DMS 273 treated with DMSO at 0.1 percent for 48 hours (cell line): ENCODE measurements at regions not wholly inside any gene's neighbourhood (a gene's known extent, or its start where the extent isn't known, plus 50 kb on each side); places are given as distances from the start of the nearest gene placed in this dataset.

ENCODE experiments used
- DNase-seq: peaks from one replicate; lab custom pipeline; 2025; lab: John Stamatoyannopoulos, UW

DNA sequence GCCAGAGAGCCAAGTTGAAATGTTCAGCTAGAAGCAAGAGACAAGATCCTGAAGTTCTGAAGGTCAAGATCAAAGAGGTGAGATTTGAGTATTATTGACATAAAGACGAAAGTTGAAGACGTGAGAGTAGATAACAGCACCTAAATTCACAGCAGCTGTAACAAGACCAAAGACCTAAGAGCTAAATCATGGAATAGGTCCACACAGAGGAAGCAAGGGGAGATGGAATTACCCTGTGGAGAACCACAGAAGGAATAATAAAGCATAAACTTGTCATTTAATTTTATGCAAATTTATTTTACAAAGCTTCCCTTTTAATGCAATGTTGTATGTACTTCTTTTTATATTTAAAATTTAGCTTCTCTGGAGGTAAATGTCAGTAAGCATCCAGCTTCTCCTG is 523.7 kb downstream of the NR2F1-AS1 start:
- no peak for DNase-seq

DNA sequence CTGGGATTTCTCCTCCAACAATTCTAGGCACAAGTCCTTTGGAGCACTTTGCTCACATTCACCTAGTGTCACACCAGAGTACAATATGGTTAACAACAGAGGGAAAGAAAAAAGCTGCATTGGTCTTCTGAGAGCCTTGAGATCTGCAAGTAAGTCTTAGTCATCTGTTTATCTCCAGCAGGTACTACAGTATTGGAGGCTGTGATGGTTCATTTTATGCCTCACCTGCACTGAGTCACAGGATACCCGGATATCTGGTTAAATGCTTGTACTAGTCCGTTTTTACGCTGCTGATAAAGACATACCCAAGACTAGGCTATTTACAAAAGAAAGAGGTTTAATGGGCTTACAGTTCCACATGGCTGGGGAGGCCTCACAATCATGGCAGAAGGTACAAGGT is 525.0 kb downstream of the NR2F1-AS1 start:
- no peak for DNase-seq

DNA sequence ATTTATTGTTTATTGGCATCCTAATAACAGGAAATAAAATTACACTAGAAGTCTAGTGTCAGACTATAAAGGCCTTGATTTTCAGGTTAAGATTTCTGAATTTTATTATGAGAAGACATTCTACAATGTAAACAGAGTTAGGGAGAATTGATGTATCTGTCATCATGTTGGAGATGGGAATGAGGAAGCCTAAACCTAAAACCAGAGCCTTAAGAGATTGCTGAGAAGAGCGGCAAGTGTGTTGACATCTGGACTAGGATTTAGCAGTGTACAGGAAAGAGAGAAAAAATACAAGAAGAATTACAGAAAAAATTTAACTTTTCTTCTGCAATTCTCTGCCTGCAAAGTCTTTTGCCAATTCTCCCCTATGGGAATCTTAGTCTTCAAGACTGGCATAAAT is 525.5 kb downstream of the NR2F1-AS1 start:
- DNase-seq: no peak

DNA sequence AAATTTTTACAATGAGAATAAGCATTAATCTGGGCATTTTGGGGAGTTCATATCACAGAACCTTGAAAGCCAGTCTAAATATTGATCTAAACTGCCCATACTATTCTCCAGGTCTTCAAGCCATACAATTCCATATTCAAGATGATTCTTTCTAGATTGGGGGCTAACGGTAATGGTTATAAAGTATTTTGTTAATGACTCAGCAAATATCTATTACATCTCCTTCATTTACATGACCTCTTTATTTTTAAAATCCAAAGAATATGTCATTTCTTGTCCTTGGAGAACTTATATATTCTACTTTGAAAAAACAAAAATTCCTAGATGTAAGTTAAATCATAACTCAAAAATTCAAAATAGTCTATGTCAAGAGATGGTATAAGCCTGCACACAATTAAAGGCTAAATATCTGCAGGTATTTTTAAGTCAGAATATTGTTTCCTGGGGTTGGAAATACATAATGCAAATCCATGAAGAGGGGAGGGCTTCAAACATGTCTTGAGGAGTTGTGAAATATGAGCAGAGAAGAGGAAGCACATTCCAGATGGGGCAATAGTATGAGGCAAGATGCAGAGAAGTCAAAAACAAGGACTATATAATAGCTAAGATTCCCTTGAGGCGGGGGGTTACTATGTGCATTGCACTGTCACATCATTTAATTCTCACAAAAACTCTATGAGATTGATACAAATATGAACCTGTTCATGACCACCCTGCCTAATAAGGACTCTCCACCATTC is 526.4 kb downstream of the NR2F1-AS1 start:
- DNase-seq: no peak

DNA sequence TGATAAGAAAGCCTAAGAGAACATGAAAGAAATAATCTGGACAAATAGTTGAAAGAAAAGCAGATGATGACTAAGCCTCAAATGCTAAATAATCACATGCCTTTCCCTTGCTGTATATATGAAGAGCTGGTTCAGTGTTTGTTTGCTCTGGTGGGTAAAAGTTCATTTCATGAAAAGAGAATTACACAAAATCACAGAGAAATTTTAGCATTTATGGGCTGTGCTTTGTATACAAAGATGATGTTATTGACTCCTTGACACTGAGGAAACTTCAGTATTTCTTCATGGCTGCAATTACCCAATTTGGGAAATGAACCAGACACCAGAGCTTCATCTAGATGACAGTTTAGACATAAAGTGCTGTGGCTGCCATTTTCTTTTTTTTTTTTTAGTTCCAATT is 527.2 kb downstream of the NR2F1-AS1 start:
- DNase-seq: no peak

DNA sequence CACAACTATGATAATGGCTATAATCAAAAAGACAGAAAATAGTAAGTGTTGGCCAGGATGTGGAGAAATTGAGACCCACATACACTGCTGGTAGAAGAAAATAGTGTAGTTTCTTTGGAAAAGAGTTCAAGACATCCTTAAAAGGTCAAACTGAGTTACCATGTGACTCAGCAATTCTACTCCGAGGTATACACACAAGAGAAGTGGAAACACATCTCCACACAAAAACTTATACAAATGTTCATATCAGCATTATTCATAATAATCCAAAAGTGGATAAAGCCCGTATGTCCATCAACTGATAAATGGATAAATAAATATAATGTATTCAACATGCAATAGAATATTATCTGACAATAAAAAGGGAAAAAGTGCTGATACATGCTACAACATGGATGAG is 532.2 kb downstream of the NR2F1-AS1 start:
- no peak for DNase-seq

DNA sequence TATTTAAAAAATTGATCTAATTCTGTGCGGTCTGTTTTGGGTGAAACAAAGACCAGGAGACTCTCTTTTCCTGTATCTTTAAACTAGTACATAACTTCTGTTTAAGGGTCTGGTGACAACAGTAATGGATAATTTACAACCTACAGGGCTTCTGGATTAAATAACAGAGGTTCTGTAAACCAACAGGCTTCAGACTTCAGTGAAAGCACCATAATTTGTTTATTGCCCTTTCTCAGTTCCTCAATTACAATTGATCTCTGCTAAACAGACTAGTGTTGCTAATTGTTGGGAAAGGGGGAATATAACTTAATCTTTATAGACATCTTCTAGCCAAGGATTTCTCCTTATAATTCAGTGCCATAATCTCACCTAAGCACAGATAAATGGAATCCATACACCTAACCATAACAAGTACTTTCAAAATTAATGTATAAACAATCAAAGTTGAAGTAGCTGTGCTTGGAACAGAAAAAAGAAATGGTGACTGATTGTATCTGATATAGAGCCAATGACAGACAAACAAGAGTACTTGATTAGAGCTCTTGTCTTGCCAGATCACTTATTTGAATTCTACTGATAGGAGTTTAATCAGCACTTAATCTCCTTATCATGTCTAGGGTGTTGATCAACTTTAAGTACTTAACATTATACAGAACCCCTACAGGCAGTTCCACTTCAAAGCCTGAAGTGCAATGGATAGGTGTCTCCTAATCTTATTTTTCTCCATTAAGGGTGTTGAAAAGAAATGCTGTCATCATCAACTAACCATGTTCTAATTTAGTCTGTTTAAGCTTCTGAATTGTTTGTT is 536.0 kb downstream of the NR2F1-AS1 start:
- no peak for DNase-seq

DNA sequence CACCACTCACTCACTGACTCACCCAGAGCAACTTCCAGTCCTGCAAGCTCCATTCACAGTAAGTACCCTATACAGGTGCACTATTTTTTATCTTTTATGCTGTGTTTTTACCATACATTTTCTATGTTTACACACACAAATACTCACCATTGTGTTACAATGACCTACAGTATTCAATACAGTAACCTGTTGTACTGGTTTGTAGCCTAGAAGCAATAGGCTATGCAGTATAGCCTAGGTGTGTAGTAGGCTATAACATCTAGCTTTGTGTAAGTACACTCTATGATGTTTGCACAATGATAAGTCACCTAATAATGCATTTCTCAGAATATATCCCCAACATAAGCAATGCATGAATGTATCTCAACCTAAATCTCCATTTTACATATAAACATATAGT is 541.1 kb downstream of the NR2F1-AS1 start:
- DNase-seq: no peak

DNA sequence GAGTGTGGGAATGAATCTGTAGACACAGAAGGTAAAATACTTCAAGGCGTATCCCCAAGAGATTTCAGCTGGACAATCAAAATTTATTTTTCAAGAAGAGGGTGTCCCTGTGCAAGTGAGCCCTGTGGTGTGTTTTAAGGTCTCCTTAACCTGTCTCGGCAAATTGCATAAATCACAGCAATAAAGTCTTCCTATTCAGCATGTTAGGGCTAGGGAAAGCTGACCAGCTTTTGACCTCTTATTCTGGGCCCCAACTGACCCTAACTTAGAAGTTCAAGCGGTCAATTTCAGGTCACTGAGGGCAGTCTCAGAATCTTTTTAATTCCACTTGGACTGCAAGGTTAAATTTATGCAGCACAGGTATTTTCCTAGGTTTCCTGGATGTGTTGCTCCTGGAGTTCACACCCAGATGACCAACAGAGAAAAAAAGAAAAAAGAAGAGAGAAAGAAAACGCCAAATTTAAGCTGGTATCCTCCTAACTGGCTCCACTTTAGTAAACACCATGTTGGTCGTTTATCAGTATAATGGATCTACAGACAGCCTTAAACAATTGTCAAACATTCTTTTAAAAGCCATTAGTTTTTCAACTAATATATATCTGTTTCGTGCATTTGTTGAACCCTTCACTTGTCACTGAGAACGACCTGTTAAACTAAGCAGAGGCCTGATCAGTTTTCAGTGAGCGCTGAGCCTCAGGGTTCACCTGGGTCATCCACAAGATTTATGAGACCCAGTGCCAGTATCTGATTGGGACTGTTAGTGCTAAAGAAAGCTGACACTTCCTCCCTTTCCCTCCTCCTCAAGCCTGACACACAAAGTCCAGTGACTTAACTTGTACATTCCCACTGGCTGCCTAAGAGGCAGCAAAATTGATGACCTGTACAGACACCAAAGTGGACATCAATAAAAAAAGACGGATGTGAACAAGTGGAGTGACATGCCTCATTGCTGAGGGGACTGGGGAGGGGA is 546.1 kb downstream of the NR2F1-AS1 start:
- DNase-seq: no peak

DNA sequence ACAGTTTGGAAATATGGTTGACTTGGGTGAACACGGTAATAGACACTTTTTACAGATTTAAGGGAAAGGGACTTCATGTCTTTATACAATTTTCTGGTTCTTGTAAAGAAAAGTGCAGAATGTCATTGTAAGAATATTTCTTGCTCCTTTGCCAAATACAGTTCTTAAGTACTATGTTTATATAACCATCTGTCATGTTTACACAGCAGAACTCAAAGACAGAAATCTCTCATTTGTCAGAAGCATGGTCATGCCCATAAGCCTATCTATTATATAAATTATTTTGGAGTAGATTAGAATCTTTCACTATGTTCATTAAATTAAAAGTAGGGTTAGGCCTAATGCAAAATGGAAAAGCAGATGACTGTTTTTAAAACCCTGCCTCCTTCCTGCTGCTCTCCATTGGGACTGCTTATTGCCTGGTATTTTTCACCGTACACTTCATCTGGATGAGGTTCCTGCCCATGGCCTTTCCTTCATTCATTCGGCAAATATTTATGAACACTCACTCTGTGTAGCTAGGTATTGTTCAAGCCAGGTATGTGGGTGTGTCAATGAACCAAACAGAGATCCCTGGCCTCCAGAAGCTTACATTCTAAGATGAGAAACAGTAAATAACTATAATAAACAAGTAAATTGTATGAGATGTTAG is 558.1 kb downstream of the NR2F1-AS1 start:
- no peak for DNase-seq

DNA sequence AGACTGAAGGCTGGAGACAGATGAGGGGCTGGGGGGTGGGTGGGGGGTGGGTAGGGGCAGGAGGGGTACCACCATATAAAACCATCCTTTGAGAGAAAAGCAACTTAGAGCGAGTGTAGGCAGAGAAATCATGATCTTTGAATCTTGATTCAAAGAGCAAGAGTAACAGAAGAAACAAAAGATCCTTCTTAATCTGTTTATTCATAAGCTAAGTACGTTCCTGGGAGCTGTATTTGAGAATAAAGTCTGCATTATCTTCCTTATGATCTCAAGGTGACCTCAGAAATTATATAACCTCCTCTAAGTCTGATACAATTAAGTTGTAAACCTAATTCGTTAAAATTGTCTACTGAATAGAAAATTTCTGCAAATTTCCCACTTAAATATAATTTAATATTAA is 558.8 kb downstream of the NR2F1-AS1 start:
- DNase-seq: no peak

DNA sequence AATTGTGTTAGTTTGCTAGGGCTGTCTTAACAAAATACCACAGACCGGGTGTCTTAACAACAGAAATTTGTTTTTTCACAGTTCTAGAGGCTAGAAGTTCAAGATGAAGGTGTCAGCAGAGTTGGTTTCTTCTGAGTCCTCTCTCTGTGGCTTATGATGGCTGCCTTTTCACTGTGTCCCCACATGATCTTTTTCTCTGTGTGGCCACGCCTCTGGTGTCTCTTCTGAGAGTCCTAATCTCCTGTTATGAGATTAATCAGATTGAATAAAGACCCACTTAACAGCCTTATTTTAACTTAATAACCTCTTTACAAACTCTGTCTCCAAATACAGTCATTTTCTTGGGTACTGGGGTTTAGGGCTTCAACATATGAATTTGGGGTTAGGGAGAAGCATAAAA is 561.1 kb downstream of the NR2F1-AS1 start:
- no peak for DNase-seq

DNA sequence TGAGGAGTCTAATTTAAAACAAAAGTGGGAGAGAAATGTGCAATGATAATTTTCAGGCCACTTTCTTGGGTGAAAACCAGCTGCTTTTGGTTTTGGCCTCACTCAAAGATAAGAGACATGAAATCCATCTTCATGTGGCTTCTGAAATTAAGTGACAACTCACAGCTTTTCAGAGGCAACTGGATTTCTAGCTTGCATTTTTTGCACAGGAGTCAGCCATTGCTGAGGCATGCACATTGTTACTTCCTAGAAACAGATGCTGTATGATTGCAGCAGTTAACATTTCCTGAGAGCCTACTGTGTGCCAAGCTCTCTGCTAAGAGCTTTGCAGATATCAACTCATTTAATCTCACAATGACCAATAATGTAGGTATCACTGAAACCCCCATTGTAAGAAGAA is 562.6 kb downstream of the NR2F1-AS1 start:
- DNase-seq: no peak

DNA sequence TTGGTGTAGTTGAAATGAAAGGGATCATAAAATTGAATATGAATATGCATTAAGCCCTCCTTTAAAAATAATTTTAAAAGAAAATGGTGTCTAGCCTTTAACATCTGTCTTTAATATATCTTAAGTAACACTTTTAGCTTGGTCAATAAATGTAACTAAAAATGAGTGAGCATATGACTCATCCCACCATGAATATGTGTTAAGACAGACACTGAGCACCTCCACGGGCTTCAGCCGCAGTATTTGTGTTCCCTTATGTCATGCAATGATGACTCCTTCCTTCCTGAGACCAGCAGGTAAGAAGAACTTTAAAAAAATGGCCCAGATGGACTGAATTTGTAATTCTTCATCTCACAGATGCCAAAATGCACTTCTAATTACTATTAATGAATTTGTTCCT is 563.2 kb downstream of the NR2F1-AS1 start:
- no peak for DNase-seq

DNA sequence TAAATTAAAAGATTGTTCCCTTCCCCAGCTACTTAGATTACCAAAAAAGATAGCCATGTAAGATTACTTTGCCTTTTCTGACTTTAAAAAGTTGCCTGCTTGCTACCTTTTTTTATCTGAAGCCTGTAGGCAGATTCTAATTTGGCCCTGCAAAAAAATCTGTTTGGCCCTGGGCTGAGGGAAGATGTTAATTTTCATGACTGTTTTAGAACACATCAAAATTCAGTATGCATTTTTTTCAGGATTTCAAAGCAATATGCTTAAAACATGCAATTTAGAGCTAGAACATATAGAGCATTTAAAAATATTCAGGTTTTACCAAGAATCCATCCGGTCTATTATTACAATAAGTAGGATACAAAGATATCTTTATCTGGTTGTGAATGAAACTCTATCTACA is 563.6 kb downstream of the NR2F1-AS1 start:
- no peak for DNase-seq

DNA sequence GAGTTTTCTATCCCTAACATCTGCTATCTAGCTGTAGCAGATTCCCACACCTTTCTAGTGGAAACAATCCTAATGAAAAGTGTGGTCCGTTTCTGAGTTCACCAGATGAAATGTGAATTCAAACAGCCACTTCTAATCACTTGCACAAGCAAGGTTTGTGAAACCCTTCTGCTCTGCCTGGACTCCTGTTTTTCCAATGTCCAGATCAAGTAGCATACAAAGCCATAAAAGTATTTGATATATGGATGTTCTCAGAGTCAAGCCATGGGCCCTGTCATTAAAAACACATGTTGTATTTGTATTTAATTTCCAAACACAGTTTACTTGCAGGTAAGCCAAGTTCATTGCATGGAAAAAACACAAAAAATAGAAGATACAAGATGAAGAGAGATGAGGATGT is 570.4 kb downstream of the NR2F1-AS1 start:
- DNase-seq: no peak

DNA sequence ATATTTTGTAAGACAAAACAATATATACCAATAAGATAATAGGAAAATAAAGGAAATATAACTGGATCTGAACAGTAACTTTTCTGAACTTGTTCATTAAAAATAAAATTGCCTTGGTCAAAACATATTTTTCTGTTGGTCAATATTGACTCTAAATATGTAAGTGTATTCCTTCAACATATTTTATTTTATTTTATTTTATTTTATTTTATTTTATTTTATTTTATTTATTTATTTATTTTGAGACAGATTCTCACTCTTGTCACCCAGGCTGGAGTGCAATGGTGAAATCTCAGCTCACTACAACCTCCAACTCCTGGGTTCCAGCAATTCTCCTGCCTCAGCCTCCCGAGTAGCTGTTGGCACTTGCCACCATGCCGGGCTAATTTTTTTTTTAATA is 571.0 kb downstream of the NR2F1-AS1 start:
- no peak for DNase-seq

DNA sequence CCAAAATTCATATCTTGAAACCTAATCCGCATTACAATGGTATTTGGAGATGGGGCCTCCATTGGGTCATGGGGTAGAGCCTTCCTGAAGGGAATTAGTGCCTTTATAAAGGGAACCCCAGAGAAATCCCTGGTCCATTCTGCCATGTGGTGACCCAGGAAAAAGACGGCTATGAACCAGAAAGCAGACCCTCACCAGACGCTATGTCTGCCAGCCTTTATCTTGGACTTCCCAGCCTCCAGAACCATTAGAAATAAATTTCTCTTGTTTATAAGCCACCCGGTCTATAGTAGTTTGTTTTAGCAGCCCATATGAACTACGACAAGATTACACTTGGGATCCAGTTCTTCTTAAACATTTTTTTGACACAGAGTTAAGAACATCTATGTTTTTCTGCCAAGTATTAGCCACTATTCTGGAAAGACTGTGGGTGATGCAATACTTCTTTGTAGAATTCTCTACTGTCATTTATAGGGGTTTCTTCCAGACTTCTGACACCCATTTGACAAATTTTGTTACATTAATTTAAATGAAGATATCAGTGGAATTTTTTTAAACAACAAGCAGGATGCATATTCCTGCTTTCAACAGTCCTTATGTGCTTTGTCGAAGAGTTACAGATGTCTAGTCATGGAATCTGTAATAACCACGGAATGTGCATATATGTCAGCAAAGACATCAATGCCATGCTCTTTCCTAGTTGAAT is 572.4 kb downstream of the NR2F1-AS1 start:
- DNase-seq: no peak

DNA sequence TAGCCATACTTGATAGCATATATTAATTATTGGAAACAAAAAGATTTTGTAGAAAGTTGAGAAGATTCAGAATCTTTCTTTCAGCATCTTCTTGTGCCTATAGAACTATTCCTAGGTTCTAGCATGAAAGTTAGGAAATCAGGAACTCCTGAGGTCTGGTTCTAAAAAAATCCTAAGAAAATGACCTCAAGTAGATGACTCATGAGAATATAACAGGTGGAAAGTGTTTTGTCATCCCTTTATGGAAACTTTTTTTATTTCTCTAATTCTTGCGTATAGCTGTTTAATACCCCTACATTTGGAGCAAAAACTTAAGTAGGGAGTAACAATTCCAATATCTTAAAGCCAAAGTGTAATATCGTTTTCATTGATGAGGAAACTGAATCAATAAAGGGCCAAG is 574.1 kb downstream of the NR2F1-AS1 start:
- no peak for DNase-seq

DNA sequence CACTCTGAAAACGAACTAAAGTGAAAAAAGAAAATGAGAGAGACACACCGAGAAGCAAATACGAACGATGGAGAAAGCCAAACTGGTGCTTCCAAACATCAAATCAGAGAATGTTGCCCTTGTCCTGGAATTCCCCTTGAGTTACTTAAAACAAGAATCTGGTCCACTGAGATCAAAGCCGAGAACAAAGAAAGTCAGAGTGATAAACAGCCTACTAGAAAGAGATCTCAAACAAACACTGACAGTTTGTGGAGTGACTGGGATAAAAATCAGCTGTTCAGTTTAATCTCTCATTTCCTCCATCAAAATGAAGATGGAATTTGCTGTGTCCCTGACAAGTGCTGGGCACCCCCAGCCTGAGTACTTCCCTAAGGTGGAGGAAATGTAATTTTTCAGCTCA is 582.6 kb downstream of the NR2F1-AS1 start:
- DNase-seq: no peak

DNA sequence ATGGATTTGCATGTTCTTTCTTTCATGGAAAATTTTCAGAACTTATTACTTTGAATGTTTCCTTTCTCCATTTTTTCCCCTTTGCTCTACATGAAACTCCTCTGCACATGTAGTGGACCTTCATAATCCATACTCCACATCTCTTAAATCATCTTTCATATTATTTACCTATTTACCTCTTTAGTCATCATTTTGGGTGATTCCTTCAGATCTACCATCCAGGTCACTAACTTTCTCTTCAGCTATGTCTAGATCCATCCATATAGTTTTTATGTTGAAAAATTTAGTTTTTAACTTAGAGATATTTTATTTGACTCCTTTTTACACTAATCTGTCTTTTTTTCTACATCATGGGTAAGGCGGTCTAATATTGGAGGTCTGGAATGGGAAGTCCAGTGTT is 586.6 kb downstream of the NR2F1-AS1 start:
- no peak for DNase-seq
